ENCODE measurements at regions not wholly inside any gene's neighbourhood (a gene's known extent, or its start where the extent isn't known, plus 50 kb on each side); places are given as distances from the start of the nearest gene placed in this dataset.

DNA sequence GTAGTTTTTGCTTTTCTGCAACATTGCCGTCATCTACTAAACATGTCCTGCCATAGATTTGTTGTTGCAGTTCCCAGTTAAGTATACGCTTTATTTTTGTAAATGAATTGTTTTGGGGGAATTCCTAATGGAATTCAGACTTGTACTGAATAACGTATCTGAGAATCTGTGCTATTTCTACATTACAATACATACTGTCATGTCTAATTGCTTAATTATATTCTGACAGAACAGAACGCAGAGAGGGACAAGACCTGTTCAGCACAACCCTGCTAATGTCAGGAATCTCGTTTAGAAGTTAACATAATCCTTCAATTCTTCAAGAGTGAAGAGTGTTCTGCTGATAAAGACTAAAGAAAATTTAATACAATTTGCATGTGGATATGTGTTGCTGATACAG lies 861.1 kb upstream of the KLHL1 start:
- no peak for DNase-seq

GRCh38 chr13:70967564-70967963 lies 859.3 kb upstream of the KLHL1 start:
- DNase-seq: no peak

- DNase-seq: no peak
Measured at GRCh38 chr13:70964874-70965273, 856.6 kb upstream of the KLHL1 start.

GRCh38 chr13:70964124-70964523 lies 855.9 kb upstream of the KLHL1 start:
- peak; percentile 78 for DNase-seq

DNA sequence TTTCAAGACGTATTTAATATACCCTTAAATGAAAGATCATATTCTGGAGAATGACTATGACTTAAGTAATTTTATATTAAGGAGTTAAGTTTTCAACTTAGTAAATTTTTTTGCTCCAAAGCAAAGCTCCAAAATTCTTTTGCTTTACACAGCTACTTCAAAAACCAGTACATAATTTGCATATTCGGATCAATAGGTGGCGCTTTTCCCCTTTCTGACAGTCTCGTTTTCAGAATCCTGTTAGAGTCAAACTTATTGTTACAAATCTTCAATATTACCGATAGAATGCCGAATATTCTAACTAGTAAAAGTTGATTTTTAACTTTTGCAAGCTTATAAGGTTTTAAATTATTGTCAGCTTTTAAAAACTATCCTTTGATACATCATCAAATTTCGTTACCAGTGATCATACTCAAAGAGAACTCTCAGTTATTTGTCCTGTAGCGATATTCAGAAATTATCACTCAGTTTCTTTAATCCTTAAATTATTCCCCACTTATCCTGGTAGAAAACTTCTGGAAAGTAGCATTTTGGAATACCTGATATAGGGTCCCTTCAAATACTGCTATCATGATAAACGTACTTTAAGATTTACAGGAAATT lies 852.7 kb upstream of the KLHL1 start:
- DNase-seq: no peak

DNA sequence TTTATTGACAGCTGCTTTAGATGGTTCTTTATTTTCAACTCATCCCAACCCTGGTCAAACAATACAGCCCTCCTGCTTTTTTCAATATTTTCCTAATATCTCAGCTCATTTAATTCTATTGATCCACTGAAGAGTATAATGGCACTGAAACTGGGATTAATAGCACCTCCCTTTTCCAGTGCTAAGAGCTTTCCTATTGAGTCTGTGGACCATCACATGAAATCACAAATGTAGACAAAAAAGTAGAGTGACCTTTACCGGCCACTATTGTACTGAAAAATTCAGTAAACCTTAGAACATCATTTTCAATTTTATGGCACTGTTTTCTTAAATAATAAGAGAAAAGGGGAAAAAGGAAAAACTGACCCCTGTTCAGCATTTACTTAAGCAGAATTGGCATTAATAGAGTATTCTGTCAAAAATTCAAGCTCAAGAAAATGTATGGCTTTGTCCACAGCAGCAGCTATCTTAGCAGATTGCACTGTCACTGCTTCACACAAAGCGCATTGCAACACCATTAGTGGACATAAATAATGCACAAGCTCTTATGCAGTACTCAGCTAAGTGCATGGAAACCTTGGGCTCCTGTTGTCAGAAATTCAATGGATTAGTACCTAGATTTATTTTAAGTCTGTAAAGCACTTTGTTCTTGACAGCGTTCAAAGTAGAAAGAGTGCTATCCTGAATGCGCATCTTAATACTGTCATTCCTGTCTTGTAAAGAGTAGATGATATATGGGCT lies 851.0 kb upstream of the KLHL1 start:
- peak; percentile 33 for DNase-seq

- no peak for DNase-seq
Measured at GRCh38 chr13:70955887-70956286, 847.6 kb upstream of the KLHL1 start.

DNA sequence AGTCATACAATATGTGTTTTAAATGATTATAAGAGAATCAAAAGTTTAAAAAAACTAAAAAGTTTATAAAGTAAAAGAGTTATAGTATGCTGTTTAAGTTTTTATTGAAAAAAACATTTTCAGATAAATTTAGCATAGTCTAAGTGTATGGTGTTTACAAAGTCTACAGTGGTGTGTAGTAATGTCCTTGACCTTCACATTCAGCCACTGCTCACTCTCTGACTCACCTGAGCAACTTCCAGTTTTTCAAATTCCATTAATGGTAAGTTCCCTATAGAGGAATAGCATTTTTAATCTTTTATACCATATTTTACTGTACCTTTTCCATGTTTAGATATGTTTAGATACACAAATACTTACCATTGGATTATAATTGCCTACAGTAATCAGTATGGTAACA lies 842.4 kb upstream of the KLHL1 start:
- DNase-seq: no peak

DNA sequence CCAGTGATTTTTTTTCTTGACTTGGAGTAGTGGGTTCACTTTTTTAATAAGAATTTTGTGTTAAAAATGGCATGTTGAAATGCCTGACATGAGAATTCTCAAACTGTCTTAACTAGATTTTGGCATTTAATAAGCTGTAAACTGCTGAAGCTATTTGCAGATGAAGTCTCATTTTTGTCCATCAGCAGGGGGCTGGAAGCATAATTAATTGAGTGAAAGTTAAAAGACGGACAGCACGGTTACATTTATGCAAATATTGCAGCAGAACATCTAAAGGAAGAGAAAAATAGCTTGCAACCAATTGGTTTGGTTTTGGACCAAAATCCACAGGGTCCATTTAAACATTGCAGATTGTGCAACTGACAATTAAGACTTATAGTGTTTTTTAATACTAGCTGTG lies 837.3 kb upstream of the KLHL1 start:
- peak; percentile 42 for DNase-seq

DNA sequence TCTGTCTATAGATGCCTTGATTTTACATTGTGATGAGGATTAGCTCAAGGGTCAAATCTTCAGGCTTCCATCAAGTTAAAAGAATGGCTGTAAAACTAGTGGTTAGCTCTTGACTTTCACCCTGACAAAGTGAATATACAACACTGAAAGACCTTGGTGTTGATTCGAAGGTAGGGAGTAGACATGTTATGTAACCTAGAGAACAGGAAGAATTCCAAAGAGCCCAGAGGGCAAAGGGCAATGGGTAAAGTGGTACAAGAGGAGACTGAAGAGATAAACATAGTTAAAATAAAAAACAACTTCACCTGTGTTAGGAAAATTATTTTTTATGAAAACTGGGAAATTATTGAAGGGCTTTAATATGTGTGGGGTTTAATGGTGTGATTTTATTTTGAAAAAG lies 833.2 kb upstream of the KLHL1 start:
- DNase-seq: no peak

DNA sequence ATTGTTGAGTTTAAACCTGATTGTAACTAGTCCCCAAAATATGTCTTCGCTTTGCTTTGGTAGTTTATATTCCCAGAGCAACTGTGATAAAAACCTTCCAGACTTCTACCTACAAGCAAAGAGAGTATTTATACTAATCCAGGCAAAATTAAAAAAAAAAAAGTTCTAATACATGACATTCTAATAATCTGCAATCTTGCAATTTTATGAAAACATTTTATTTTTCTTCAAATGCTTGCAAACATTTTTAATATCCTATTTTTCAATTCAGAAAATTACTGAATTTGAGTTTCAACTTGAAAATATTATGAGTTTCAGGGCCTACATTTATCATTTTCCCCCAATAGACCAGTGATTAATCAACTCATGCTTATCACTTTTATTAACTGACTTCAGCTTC lies 830.2 kb upstream of the KLHL1 start:
- DNase-seq: no peak

- no peak for DNase-seq
Measured at GRCh38 chr13:70932511-70932910, 824.3 kb upstream of the KLHL1 start.

- no peak for DNase-seq
Measured at GRCh38 chr13:70923863-70924752, 815.9 kb upstream of the KLHL1 start.

DNA sequence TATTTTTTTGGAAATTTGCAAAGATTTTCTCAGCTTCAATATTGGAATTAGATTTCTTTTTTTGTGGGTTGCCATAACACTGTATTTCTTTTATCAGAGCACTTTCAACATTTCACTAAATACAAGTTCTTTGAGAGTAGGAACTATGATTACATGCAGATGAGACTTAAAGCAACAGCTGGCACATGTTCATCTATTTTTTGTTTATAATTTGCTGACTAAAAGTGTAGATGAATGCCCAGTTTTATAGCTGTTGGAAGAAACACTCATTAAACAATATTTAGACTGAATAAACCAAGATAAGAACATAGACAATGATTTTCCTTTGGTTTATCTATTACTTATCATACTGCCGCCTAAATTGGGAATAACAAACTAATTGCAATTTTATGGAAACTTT lies 803.0 kb upstream of the KLHL1 start:
- no peak for DNase-seq

- no peak for DNase-seq
Measured at GRCh38 chr13:70908795-70909194, 800.5 kb upstream of the KLHL1 start.

DNA sequence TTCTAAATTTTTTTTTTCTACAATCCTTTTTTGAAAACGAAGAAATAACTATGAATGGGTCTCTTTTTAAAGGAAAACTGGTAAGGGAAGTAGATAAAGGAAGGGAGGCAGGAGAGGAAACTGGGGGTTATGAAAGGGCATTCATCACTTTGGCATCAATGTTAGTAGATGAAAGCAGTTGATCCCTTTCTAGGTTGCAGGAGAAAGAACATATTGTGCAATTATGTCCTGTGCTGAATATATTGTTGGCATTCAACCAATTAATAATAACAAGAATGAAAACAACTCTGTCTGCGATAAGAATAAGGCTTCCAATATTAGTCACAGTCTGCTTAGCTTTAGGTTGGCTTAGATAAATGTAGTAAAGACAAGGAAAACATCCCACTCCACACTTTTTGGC lies 796.8 kb upstream of the KLHL1 start:
- DNase-seq: no peak

DNA sequence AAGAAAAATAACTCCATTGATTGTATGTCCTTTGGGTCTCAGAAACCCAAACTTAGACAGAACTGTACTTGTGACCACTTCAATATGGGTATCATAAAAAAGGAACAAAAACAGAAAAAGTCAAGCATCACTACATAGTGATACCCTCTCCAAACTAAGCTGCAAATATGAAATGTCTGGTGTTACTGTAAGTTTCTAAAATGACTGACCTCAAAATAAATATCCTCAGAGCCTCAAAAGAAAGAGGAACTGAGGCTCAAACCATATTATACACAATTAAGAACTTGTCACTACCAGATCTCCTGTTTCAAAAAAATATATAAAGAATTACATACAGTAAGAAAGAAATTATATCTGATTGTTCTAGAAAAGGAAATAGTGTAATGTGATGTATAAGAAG lies 787.9 kb upstream of the KLHL1 start:
- DNase-seq: no peak

GRCh38 chr13:70895599-70895998 lies 787.3 kb upstream of the KLHL1 start:
- DNase-seq: no peak

GRCh38 chr13:70894258-70894657 lies 786.0 kb upstream of the KLHL1 start:
- DNase-seq: no peak

- DNase-seq: no peak
Measured at GRCh38 chr13:70893832-70894231, 785.6 kb upstream of the KLHL1 start.

DNA sequence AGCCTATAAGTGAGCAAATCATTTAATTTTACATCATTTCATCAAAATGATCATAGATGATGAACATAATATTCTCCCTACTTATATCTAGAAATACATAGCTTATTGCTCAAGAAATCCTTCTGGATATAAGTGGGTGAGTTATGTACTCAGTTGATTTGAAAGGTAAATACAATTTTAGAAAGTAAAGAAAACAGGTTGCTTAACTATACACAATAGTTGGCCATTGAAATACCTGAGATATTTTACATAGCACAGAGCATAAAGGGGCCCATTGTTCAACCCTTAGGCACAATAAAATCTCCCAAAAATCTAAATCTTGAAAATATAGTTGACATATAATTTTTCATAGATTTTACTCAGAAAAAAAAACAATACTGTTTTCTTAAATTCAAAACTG lies 782.0 kb upstream of the KLHL1 start:
- no peak for DNase-seq

DNA sequence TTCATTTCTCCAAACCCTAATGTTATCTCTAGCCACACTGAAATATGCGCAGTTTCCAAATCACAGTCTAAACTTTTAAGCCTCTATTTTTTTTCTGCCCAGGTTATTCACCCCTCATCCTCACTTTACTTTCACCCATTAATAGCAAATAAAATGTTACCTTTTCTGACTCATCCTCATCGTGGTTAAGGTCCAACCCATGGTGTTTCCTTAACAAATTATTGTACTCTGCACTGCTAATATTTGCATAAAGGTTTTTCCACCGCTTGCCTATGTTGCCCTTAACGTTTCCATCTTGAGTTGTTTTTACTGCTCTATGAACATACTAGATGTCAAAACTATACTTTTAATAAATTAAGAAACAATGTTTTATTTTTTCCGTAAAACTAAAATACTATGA lies 780.9 kb upstream of the KLHL1 start:
- DNase-seq: no peak

- DNase-seq: no peak
Measured at GRCh38 chr13:70884196-70884595, 775.9 kb upstream of the KLHL1 start.

- no peak for DNase-seq
Measured at GRCh38 chr13:70874636-70875035, 766.4 kb upstream of the KLHL1 start.

Measured in NCI-H146 (cell line).